DND-41 (cell line): ENCODE measurements at regions not wholly inside any gene's neighbourhood (a gene's known extent, or its start where the extent isn't known, plus 50 kb on each side); places are given as distances from the start of the nearest gene placed in this dataset.

ENCODE experiments used
- ATAC-seq: fragments of 200-7000 bp; cut with Tn5 transposase; 3 replicates; pipeline ENCODE4 v1.9.1; 2021; ENCODE audit warnings: low read depth; ENCODE audit not compliant: insufficient read depth
- DNase-seq: peaks from one replicate; pipeline ENCODE4 v3.0.0-alpha.2; 2020
- H2AFZ ChIP-seq: 2 replicates; pipeline ENCODE4 v1.6.0; 2012; ENCODE audit warnings: low read depth, low read length
- H3K27ac ChIP-seq: 2 replicates; pipeline ENCODE4 v1.5.1; 2012; ENCODE audit warnings: low read length, inconsistent platforms
- H3K27me3 ChIP-seq: fragments of 200-600 bp; sonication (generic); 2 replicates; pipeline ENCODE4 v1.6.0; 2012; ENCODE audit warnings: low read length, mild to moderate bottlenecking, inconsistent platforms; ENCODE audit not compliant: insufficient read depth, poor library complexity
- H3K36me3 ChIP-seq: 2 replicates; pipeline ENCODE4 v1.5.1; 2012; ENCODE audit warnings: low read length, inconsistent platforms; ENCODE audit not compliant: insufficient read depth
- H3K4me1 ChIP-seq: 2 replicates; pipeline ENCODE4 v1.5.1; 2012; ENCODE audit warnings: mild to moderate bottlenecking, low read length; ENCODE audit not compliant: insufficient read depth
- H3K4me2 ChIP-seq: 2 replicates; pipeline ENCODE4 v1.6.0; 2012; ENCODE audit warnings: mild to moderate bottlenecking, moderate library complexity, low read length, inconsistent platforms; ENCODE audit not compliant: insufficient read depth
- H3K4me3 ChIP-seq, 2 experiments: fragments of 200-600 bp in 1 of 2; shearing (Covaris generic) in 1 of 2; 2 replicates each; pipeline ENCODE4 v1.5.1; 2012 to 2016; ENCODE audit warnings: inconsistent platforms in 2 of 2, low read length in 2 of 2, mild to moderate bottlenecking in 2 of 2, low read depth in 1 of 2, moderate library complexity in 1 of 2
- H3K79me2 ChIP-seq: 2 replicates; pipeline ENCODE4 v1.6.0; 2012; ENCODE audit warnings: low read length, inconsistent platforms; ENCODE audit not compliant: insufficient read depth
- H3K9ac ChIP-seq: 2 replicates; pipeline ENCODE4 v1.6.0; 2012; ENCODE audit warnings: low read depth, mild to moderate bottlenecking, inconsistent platforms, low read length, moderate library complexity
- H3K9me3 ChIP-seq: 2 replicates; pipeline ENCODE4 v1.5.1; 2012; ENCODE audit warnings: low read length, moderate library complexity, mild to moderate bottlenecking, inconsistent platforms; ENCODE audit not compliant: insufficient read depth, severe bottlenecking
- H4K20me1 ChIP-seq: 2 replicates; pipeline ENCODE4 v1.6.0; 2012; ENCODE audit warnings: low read length; ENCODE audit not compliant: insufficient read depth
- CTCF ChIP-seq: IDR thresholded peaks from 2 replicates; pipeline ENCODE4 v1.5.1; 2012; ENCODE audit warnings: borderline replicate concordance, low read length, moderate library complexity, mild to moderate bottlenecking; ENCODE audit not compliant: poor library complexity, severe bottlenecking; ENCODE audit errors: extremely low read depth
- EZH2 ChIP-seq: IDR thresholded peaks from 3 replicates; pipeline ENCODE4 v1.6.1; 2012; ENCODE audit warnings: borderline replicate concordance, low read depth, mild to moderate bottlenecking, moderate library complexity, low read length, inconsistent platforms; ENCODE audit not compliant: severe bottlenecking

GRCh38 chr7:106163257-106163656 lies 51.1 kb upstream of the SYPL1 start:
- H3K27me3 ChIP-seq, result peaks cover 9% of the 10 kb centered on the region
- no peak for TF ChIP-seq CTCF
- no peak for TF ChIP-seq EZH2

More at GRCh38 chr7:106163257-106163656, 51.1 kb upstream of the SYPL1 start:
- H3K4me3 ChIP-seq, result no peak overlapping the region
- no peak overlapping the region for H2AFZ ChIP-seq
- no peaks in the 10 kb centered on the region for H4K20me1 ChIP-seq
- H3K9me3 ChIP-seq, result peaks cover 11% of the 10 kb centered on the region
- H3K9ac ChIP-seq, result no peak overlapping the region
- H3K36me3 ChIP-seq, result no peaks in the 10 kb centered on the region
- DNase-seq (no peak), ATAC-seq (no peak)
- no peaks in the 10 kb centered on the region for H3K79me2 ChIP-seq
- no peaks in the 10 kb centered on the region for H3K4me1 ChIP-seq
- H3K4me2 ChIP-seq, result no peak overlapping the region
- no peak overlapping the region for H3K27ac ChIP-seq
